Uterus (tissue), 2 donors: ENCODE measurements at regions not wholly inside any gene's neighbourhood (a gene's known extent, or its start where the extent isn't known, plus 50 kb on each side); places are given as distances from the start of the nearest gene placed in this dataset.

Source experiments
- POLR2A ChIP-seq, 2 donors: fragments of 450-650 bp; IDR thresholded peaks; one replicate each; pipeline ENCODE4 v1.6.1; 2016; ENCODE audit warnings: antibody characterized with exemption in 2 of 2, mild to moderate bottlenecking in 1 of 2, moderate library complexity in 1 of 2
- TF ChIP-seq, protein P1 (sequence below), 4 experiments: fragments of 200-600 bp in 2 of 4; fragments of 450-650 bp in 2 of 4; sonication (generic) in 2 of 4; IDR thresholded peaks; one replicate each; pipeline ENCODE4 v1.5.1; 2016 to 2019; ENCODE audit warnings: antibody characterized with exemption in 4 of 4, mild to moderate bottlenecking in 2 of 4, moderate library complexity in 1 of 4

DNA sequence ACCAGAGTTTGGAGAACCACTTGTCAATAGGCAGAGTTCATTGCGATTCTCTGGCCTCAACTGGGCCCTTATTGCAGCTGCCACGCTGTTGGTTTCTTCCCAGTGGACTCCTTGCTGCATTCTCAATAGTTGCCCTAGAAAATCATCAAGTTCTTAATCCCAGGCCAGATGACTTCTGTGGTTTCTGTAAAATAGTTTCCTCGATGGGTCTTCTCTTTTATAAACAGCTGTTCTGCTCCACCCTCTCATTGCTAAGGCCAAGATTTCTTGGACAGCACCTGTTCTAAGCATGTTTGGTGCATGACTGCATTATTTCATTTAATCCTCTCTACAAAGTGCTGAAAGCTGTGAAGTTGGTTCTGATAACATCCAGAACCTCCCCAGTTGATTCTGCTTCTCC is 131.0 kb downstream of the BCL2L11 start:
- TF ChIP-seq, protein P1, sequence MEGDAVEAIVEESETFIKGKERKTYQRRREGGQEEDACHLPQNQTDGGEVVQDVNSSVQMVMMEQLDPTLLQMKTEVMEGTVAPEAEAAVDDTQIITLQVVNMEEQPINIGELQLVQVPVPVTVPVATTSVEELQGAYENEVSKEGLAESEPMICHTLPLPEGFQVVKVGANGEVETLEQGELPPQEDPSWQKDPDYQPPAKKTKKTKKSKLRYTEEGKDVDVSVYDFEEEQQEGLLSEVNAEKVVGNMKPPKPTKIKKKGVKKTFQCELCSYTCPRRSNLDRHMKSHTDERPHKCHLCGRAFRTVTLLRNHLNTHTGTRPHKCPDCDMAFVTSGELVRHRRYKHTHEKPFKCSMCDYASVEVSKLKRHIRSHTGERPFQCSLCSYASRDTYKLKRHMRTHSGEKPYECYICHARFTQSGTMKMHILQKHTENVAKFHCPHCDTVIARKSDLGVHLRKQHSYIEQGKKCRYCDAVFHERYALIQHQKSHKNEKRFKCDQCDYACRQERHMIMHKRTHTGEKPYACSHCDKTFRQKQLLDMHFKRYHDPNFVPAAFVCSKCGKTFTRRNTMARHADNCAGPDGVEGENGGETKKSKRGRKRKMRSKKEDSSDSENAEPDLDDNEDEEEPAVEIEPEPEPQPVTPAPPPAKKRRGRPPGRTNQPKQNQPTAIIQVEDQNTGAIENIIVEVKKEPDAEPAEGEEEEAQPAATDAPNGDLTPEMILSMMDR (IDR thresholded peaks at IDR 0.05): no peak
- TF ChIP-seq POLR2A (IDR thresholded peaks at IDR 0.05): no peak
